ENCODE measurements at regions not wholly inside any gene's neighbourhood (a gene's known extent, or its start where the extent isn't known, plus 50 kb on each side); places are given as distances from the start of the nearest gene placed in this dataset.

GRCh38 chr5:9698125-9698826 lies 68.1 kb upstream of the TAS2R1 start:
- no peak for DNase-seq
- TF ChIP-seq EZH2 (IDR thresholded peaks at IDR 0.05; ENCODE audit: low read depth) (no peak), CTCF (conservative IDR thresholded peaks at IDR 0.05) (no peak)
- no peak overlapping the region for H3K4me2 ChIP-seq
- no TSS peak for BruUV-seq (replicated peaks)
- H3K9me2 ChIP-seq (ENCODE audit: insufficient read depth), result no peaks in the 10 kb centered on the region
- POLR2A ChIA-PET (ENCODE audit: unreplicated experiment), result no interaction called here
- intact Hi-C loops (cut with micrococcal nuclease; ENCODE audit: unreplicated experiment), result no loop called here
- H2AFZ ChIP-seq, result no peak overlapping the region
- CTCF ChIA-PET, result no interaction called here
- no peaks in the 10 kb centered on the region for H4K20me1 ChIP-seq (ENCODE audit: insufficient read depth)
- H3K27me3 ChIP-seq (ENCODE audit: insufficient read depth, low read depth), result no peaks in the 10 kb centered on the region
- H3F3A ChIP-seq (ENCODE audit: insufficient read depth, low read depth), result no peaks in the 10 kb centered on the region
- no peak overlapping the region for H3K27ac ChIP-seq
- H3K4me3 ChIP-seq, result no peak overlapping the region
- no peaks in the 10 kb centered on the region for H3K79me2 ChIP-seq (ENCODE audit: low read depth)
- H3K9me3 ChIP-seq (ENCODE audit: insufficient read depth, low read depth), result no peaks in the 10 kb centered on the region
- no peaks in the 10 kb centered on the region for H3K4me1 ChIP-seq (replicated peaks; ENCODE audit: insufficient read depth)
- no peaks in the 10 kb centered on the region for H3K36me3 ChIP-seq (ENCODE audit: low read depth)

GRCh38 chr5:9692576-9692975 lies 62.4 kb upstream of the TAS2R1 start:
- intact Hi-C loops (cut with micrococcal nuclease; ENCODE audit: unreplicated experiment), result loop anchor here (5.0 kb wide), 1 partner anchor 1545 kb away; no protein-coding TSS in a partner anchor
- Histone ChIP-seq H3F3A (ENCODE audit: insufficient read depth, low read depth) (no peaks in the 10 kb centered on the region), H3K9me2 (ENCODE audit: insufficient read depth) (no peaks in the 10 kb centered on the region), H3K4me3 (no peak overlapping the region), H3K79me2 (ENCODE audit: low read depth) (no peaks in the 10 kb centered on the region), H3K4me2 (no peak overlapping the region), H3K9me3 (ENCODE audit: insufficient read depth, low read depth) (no peaks in the 10 kb centered on the region), H3K36me3 (ENCODE audit: low read depth) (no peaks in the 10 kb centered on the region), H3K27me3 (ENCODE audit: insufficient read depth, low read depth) (no peaks in the 10 kb centered on the region), H4K20me1 (ENCODE audit: insufficient read depth) (no peaks in the 10 kb centered on the region), H3K4me1 (replicated peaks; ENCODE audit: insufficient read depth) (no peaks in the 10 kb centered on the region), H3K27ac (no peak overlapping the region), H2AFZ (no peak overlapping the region)
- DNase-seq, result no peak
- TF ChIP-seq EZH2 (IDR thresholded peaks at IDR 0.05; ENCODE audit: low read depth) (no peak), CTCF (conservative IDR thresholded peaks at IDR 0.05) (no peak)
- POLR2A ChIA-PET (ENCODE audit: unreplicated experiment), result no interaction called here
- CTCF ChIA-PET, result no interaction called here
- no TSS peak for BruUV-seq (replicated peaks)

- intact Hi-C loops (cut with micrococcal nuclease; ENCODE audit: unreplicated experiment), result loop anchor here (5.0 kb wide), 1 partner anchor 1546 kb away; no protein-coding TSS in a partner anchor
- TF ChIP-seq CTCF (conservative IDR thresholded peaks at IDR 0.05), result no peak
- TF ChIP-seq EZH2 (IDR thresholded peaks at IDR 0.05; ENCODE audit: low read depth), result no peak
- H3F3A ChIP-seq (ENCODE audit: insufficient read depth, low read depth), result no peaks in the 10 kb centered on the region
- no peak overlapping the region for H3K4me2 ChIP-seq
- H3K9me3 ChIP-seq (ENCODE audit: insufficient read depth, low read depth), result no peaks in the 10 kb centered on the region
- no peaks in the 10 kb centered on the region for H3K27me3 ChIP-seq (ENCODE audit: insufficient read depth, low read depth)
- no peaks in the 10 kb centered on the region for H3K36me3 ChIP-seq (ENCODE audit: low read depth)
- no peak for DNase-seq
- no TSS peak for BruUV-seq (replicated peaks)
- no peaks in the 10 kb centered on the region for H3K9me2 ChIP-seq (ENCODE audit: insufficient read depth)
- no peaks in the 10 kb centered on the region for H3K4me1 ChIP-seq (replicated peaks; ENCODE audit: insufficient read depth)
- no peak overlapping the region for H3K27ac ChIP-seq
- H4K20me1 ChIP-seq (ENCODE audit: insufficient read depth), result no peaks in the 10 kb centered on the region
- ChIA-PET POLR2A (ENCODE audit: unreplicated experiment) (no interaction called here), CTCF (no interaction called here)
- no peak overlapping the region for H2AFZ ChIP-seq
- H3K79me2 ChIP-seq (ENCODE audit: low read depth), result no peaks in the 10 kb centered on the region
- H3K4me3 ChIP-seq, result no peak overlapping the region
Observed at GRCh38 chr5:9691261-9691660, 61.1 kb upstream of the TAS2R1 start.
